ENCODE measurements at regions not wholly inside any gene's neighbourhood (a gene's known extent, or its start where the extent isn't known, plus 50 kb on each side); places are given as distances from the start of the nearest gene placed in this dataset.
"Not testable (repeated sequence)": the region's sequence is repeated elsewhere in the genome, so short reads cannot be mapped to it uniquely, and the experiment has no call there.

DNA sequence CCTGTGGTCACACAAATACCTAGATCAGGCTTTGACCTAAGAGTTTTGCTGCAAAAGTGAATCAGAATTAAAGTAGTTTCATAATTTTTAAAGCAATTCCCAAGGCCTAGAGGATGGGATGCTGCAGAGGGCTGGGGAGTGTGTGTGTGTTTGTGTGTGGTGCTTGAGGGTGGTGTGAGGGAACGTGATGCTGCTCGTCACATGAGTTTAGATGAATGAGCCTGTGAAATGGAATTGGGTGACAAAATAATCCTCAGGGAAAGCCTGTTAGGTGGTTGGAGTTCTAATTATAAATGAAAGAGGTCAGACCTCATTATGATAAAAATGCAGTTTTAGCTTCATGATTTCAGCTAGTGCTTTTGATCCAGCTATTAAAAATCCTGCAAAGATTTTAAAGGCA lies 87.5 kb upstream of the TMEM170B start:
- Histone ChIP-seq H3K27ac (ENCODE audit: low read depth, low read length) (no peak overlapping the region), H3K9me3 (ENCODE audit: low read length) (no peaks in the 10 kb centered on the region), H3K27me3 (ENCODE audit: control insufficient read depth in 1 of 2, insufficient read depth in 2 of 2, low read length in 2 of 2) (no peaks in the 10 kb centered on the region), H3K4me1 (ENCODE audit: insufficient read depth, low read length) (no peaks in the 10 kb centered on the region), H3K4me3 (ENCODE audit: low read depth in 1 of 2, low read length in 2 of 2) (no peak overlapping the region), H3K9ac (ENCODE audit: low read length) (no peak overlapping the region), H3K36me3 (ENCODE audit: insufficient read depth, low read length) (no peaks in the 10 kb centered on the region)

DNA sequence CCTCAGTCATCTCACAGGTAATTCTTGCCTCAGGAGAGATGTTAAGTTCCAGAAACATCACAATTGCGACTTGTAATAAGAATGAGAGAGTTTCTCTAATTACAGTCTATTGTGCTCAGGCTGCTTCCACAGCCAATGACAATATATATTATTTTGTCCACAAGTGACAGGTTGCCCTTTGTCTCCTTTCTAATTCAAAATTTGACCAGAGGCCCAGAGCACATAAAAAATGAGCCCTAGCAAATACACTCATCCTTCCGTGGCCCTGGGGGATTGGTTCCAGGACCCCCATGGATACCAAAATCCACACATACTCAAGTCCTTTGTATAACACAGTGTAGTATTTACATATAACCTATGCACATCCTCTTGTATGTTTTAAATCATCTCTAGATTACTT lies 88.1 kb upstream of the TMEM170B start:
- Histone ChIP-seq H3K4me3 (ENCODE audit: low read depth in 1 of 2, low read length in 2 of 2) (no peak overlapping the region), H3K36me3 (ENCODE audit: insufficient read depth, low read length) (no peaks in the 10 kb centered on the region), H3K9ac (ENCODE audit: low read length) (no peak overlapping the region), H3K27me3 (ENCODE audit: control insufficient read depth in 1 of 2, insufficient read depth in 2 of 2, low read length in 2 of 2) (no peaks in the 10 kb centered on the region), H3K27ac (ENCODE audit: low read depth, low read length) (no peak overlapping the region), H3K4me1 (ENCODE audit: insufficient read depth, low read length) (no peaks in the 10 kb centered on the region), H3K9me3 (ENCODE audit: low read length) (no peaks in the 10 kb centered on the region)

DNA sequence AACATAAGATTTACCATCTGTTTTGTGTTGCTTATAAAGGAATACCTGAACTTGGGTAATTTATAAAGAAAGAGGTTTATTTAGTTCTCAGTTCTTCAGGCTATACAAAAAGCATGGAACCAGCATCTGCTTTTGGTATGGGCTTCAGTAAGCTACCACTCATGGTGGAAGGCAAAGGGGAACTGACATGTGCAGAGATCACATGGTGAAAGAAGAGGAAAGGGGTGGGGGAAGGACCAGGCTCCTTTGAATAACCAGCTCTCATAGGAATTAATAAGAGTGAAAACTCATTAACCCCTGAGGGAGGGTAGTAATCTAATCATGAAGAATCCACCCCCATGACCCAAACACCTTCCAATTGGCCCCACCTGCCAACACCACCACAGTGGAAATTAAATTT lies 89.5 kb upstream of the TMEM170B start:
- Histone ChIP-seq H3K9me3 (ENCODE audit: low read length) (no peaks in the 10 kb centered on the region), H3K4me1 (ENCODE audit: insufficient read depth, low read length) (no peaks in the 10 kb centered on the region), H3K36me3 (ENCODE audit: insufficient read depth, low read length) (no peaks in the 10 kb centered on the region), H3K27ac (ENCODE audit: low read depth, low read length) (no peak overlapping the region), H3K27me3 (ENCODE audit: control insufficient read depth in 1 of 2, insufficient read depth in 2 of 2, low read length in 2 of 2) (no peaks in the 10 kb centered on the region), H3K9ac (ENCODE audit: low read length) (no peak overlapping the region), H3K4me3 (ENCODE audit: low read depth in 1 of 2, low read length in 2 of 2) (no peak overlapping the region)

DNA sequence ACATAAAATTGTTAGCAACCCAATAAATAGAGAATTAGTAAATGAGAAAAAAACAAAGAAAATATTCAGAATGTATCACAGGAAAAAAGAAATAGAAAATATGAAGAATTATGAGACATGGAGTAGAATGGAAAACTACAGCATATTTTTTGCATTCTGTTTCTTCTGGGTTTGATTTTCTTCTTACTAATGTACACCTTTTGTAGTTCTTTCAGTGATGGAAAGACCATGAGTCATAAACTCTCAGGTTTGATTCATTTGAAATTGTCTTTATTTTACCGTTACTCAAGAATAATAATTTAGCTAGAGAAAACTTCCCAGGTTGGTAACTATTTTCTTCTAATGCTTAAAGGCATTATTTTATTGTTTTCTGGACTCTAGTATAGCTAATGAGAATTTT lies 90.3 kb upstream of the TMEM170B start:
- H3K4me1 ChIP-seq (ENCODE audit: insufficient read depth, low read length), result no peaks in the 10 kb centered on the region
- H3K9ac ChIP-seq (ENCODE audit: low read length), result no peak overlapping the region
- H3K36me3 ChIP-seq (ENCODE audit: insufficient read depth, low read length), result no peaks in the 10 kb centered on the region
- no peak overlapping the region for H3K27ac ChIP-seq (ENCODE audit: low read depth, low read length)
- no peaks in the 10 kb centered on the region for H3K9me3 ChIP-seq (ENCODE audit: low read length)
- H3K27me3 ChIP-seq (ENCODE audit: control insufficient read depth in 1 of 2, insufficient read depth in 2 of 2, low read length in 2 of 2), result no peaks in the 10 kb centered on the region
- H3K4me3 ChIP-seq (ENCODE audit: low read depth in 1 of 2, low read length in 2 of 2), result no peak overlapping the region

DNA sequence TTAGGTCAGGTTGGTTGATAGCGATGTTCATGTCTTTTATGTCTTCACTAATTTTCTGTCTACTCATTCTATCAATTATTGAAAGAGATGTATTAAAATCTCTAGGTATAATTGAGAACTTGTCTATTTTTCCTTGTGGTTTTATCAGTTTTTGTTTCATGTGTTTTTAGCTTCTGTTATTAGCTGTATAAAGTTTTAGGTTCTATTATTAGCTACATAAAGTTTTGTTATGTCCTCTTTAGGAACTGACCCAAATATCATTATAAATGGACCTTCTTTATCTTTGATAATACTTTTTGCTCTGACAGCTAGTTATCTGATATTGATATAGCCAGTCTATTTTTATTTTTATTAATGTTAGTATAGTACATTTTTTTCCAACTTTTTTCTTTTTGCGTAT lies 92.4 kb upstream of the TMEM170B start:
- no peaks in the 10 kb centered on the region for H3K9me3 ChIP-seq (ENCODE audit: low read length)
- H3K36me3 ChIP-seq (ENCODE audit: insufficient read depth, low read length), result no peaks in the 10 kb centered on the region
- no peaks in the 10 kb centered on the region for H3K27me3 ChIP-seq (ENCODE audit: control insufficient read depth in 1 of 2, insufficient read depth in 2 of 2, low read length in 2 of 2)
- H3K27ac ChIP-seq (ENCODE audit: low read depth, low read length), result no peak overlapping the region
- H3K4me3 ChIP-seq (ENCODE audit: low read depth in 1 of 2, low read length in 2 of 2), result no peak overlapping the region
- H3K4me1 ChIP-seq (ENCODE audit: insufficient read depth, low read length), result no peaks in the 10 kb centered on the region
- H3K9ac ChIP-seq (ENCODE audit: low read length), result no peak overlapping the region

DNA sequence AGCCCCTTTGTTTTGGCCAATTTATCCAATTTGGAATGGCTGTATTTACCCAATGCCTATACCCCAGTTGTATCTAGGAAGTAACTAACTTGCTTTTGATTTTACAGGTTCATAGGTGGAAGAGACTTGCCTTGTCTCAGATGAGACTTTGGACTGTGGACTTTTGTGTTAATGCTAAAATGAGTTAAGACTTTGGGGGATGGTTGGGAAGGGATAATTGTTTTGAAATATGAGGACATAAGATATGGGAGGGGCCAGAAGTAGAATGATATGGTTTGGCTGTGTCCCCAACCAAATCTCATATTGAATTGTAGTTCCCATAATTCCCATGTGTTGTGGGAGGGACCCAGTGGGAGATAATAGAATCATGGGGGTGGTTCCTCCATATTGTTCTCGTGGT lies 94.4 kb upstream of the TMEM170B start:
- H3K27ac ChIP-seq (ENCODE audit: low read depth, low read length); H3K9ac ChIP-seq (ENCODE audit: low read length); H3K4me3 ChIP-seq (ENCODE audit: low read depth in 1 of 2, low read length in 2 of 2); H3K9me3 ChIP-seq (ENCODE audit: low read length); H3K27me3 ChIP-seq (ENCODE audit: control insufficient read depth in 1 of 2, insufficient read depth in 2 of 2, low read length in 2 of 2); H3K36me3 ChIP-seq (ENCODE audit: insufficient read depth, low read length); H3K4me1 ChIP-seq (ENCODE audit: insufficient read depth, low read length): not testable (repeated sequence)

DNA sequence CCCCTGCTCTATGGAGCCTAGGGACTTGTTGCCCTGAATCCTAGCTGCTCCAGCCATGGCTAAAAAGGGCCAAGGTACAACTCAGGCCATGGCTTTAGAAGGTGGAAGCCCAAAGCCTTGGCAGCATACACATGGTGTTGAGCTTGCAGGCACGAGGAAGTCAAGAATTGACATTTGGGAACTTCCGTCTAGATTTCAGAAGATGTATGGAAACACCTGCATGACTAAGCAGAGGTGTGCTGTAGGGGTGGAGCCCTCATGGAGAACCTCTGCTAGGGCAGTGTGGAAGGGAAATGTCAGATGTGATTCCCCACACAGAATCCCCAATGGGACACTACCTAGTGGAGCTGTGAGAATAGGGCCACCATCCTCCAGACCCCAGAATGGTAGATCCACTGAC lies 95.1 kb upstream of the TMEM170B start:
- Histone ChIP-seq H3K9me3 (ENCODE audit: low read length) (no peaks in the 10 kb centered on the region), H3K4me3 (ENCODE audit: low read depth in 1 of 2, low read length in 2 of 2) (no peak overlapping the region), H3K9ac (ENCODE audit: low read length) (no peak overlapping the region), H3K27ac (ENCODE audit: low read depth, low read length) (no peak overlapping the region), H3K27me3 (ENCODE audit: control insufficient read depth in 1 of 2, insufficient read depth in 2 of 2, low read length in 2 of 2) (no peaks in the 10 kb centered on the region), H3K36me3 (ENCODE audit: insufficient read depth, low read length) (no peaks in the 10 kb centered on the region), H3K4me1 (ENCODE audit: insufficient read depth, low read length) (no peaks in the 10 kb centered on the region)

DNA sequence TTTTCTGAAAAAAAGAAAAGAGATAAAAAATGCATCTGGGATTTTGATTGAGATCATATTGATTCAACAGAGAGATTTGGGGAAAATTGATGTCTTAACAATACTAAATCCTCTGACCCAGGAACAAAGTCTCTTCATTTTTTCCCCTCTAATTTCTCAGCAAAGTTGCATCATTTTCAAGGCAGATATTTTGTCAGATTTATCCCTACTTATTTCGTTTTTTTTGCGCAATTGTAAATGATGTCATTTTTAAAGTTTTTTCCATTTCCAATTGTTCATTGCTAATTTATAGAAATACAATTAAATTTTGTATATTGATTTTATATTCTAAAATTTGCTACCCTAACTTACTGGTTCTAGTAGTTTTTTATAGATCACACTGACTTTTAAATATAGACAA lies 97.7 kb upstream of the TMEM170B start:
- Histone ChIP-seq H3K27me3 (ENCODE audit: control insufficient read depth in 1 of 2, insufficient read depth in 2 of 2, low read length in 2 of 2) (no peaks in the 10 kb centered on the region), H3K27ac (ENCODE audit: low read depth, low read length) (no peak overlapping the region), H3K4me3 (ENCODE audit: low read depth in 1 of 2, low read length in 2 of 2) (no peak overlapping the region), H3K9ac (ENCODE audit: low read length) (no peak overlapping the region), H3K4me1 (ENCODE audit: insufficient read depth, low read length) (no peaks in the 10 kb centered on the region), H3K9me3 (ENCODE audit: low read length) (no peaks in the 10 kb centered on the region), H3K36me3 (ENCODE audit: insufficient read depth, low read length) (no peaks in the 10 kb centered on the region)

DNA sequence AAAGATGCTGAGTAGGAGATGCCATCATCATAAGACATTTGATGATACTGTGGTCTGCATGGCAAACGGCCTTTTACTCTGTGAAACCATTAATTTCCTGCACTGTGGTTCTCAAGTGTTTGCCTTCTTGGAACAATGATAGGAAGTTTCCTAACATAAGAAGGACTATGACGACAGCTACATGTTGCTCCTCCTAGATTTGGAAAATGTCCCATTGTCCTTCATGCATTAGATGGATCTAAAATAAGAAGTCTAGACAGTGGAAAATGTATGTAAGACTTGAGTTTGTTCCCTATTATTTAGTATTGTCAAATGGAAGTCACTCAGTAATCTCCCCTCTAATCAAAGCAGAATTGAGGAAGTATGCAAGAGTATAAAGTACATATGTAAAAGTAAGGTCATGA lies 98.5 kb upstream of the TMEM170B start:
- no peak overlapping the region for H3K27ac ChIP-seq (ENCODE audit: low read depth, low read length)
- H3K4me3 ChIP-seq (ENCODE audit: low read depth in 1 of 2, low read length in 2 of 2), result no peak overlapping the region
- H3K9ac ChIP-seq (ENCODE audit: low read length), result no peak overlapping the region
- H3K27me3 ChIP-seq (ENCODE audit: control insufficient read depth in 1 of 2, insufficient read depth in 2 of 2, low read length in 2 of 2), result no peaks in the 10 kb centered on the region
- H3K4me1 ChIP-seq (ENCODE audit: insufficient read depth, low read length), result no peaks in the 10 kb centered on the region
- no peaks in the 10 kb centered on the region for H3K9me3 ChIP-seq (ENCODE audit: low read length)
- no peaks in the 10 kb centered on the region for H3K36me3 ChIP-seq (ENCODE audit: insufficient read depth, low read length)

DNA sequence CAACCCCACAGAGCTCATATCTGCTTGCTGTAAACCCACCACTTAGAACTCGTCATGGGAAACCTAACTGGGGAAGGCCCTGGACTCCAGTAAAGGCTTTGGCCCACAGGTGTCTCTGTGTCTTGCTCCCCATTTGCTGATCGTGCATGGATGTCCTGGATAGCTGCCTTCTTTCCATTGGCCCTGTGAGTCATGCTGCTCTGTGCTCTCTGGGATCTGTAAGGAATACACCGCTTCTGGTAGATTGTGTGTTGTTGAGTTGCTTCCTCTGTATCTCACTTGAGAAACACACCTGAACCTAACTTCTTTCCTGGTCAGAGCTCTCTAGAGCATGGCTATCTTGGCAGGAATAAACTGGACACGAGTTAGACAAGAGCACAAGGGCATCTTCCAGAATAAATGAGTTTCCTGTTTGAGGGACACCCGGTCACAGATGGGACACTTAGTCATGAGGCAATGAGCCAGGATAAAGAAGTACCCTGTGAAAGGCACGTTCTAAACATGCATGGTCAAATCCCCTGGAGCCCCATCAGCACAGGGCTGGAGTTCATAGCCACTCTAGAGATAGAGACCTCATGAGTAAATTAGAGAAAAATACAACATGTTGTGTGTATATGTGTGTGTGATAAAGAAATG lies 99.6 kb upstream of the TMEM170B start:
- Histone ChIP-seq H3K4me1 (ENCODE audit: insufficient read depth, low read length) (no peaks in the 10 kb centered on the region), H3K27ac (ENCODE audit: low read depth, low read length) (no peak overlapping the region), H3K36me3 (ENCODE audit: insufficient read depth, low read length) (no peaks in the 10 kb centered on the region)

DNA sequence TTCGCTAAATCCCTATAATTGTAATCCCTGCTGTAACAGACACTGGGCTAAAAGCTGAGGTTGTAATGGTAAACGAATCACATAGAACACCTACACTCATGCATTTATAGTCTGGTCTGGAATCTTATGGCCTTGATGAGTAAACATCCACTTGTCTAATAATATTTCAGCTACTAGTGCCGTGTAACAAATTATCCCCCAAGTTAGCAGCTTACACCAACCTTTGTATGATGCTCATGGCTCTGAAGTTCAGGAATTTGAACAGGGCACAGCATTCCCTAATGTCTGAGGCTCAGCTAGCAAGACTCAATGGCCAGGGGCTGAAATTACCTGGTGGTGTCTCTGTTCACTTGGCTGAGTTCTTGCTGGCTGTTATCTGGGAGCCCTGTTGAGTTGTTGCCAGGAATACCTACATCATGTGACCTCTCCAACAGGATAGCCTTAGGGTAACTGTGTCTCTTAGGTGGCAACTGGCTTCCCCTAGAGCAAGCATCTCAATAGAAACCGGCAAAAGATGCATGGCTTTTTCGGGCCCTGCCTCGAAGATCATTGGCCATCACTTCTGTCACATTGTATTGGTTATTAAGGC lies 100.9 kb upstream of the TMEM170B start:
- no peaks in the 10 kb centered on the region for H3K4me1 ChIP-seq (ENCODE audit: insufficient read depth, low read length)
- H3K9me3 ChIP-seq (ENCODE audit: low read length), result no peaks in the 10 kb centered on the region

More for the DNA sequence above, 99.6 kb upstream of the TMEM170B start:
- no peak overlapping the region for H3K9ac ChIP-seq (ENCODE audit: low read length)
- H3K4me3 ChIP-seq (ENCODE audit: low read depth in 1 of 2, low read length in 2 of 2), result no peak overlapping the region
- no peaks in the 10 kb centered on the region for H3K27me3 ChIP-seq (ENCODE audit: control insufficient read depth in 1 of 2, insufficient read depth in 2 of 2, low read length in 2 of 2)
- H3K9me3 ChIP-seq (ENCODE audit: low read length), result no peaks in the 10 kb centered on the region

DNA sequence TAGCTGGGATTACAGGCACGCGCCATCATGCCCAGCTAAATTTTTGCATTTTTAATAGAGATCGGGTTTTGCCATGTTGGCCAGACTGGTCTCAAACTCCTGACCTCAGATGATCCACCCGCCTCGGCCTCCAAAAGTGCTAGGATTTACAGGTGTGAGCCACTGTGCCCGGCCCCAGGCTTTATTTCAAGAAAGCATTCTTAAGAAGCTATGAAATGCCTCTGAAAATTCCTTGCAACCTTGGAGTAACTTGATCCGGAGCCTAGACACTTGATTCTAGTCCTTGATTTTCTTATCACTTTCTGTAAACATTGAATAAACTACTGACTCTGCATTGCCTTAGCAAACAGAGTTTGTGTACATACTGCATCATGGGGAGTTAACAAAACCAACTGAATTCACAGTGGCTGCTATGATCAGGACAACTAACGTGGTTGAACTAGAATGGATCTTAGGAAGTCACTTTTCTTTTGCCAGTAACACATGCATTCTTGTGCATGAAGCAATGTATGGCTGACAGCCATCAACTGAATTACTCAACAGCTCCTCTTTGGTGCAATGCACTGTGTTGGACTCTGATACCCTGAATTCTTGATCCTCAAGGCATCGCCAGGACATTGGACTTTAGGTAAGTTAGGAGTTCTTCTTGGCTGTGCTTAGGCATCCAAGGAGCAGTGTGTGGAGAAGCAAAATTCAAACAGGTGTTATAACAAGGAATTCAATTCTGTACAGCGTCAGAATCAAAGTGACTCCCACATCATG lies 102.8 kb upstream of the TMEM170B start:
- H3K36me3 ChIP-seq (ENCODE audit: insufficient read depth, low read length), result no peaks in the 10 kb centered on the region
- H3K27me3 ChIP-seq (ENCODE audit: control insufficient read depth in 1 of 2, insufficient read depth in 2 of 2, low read length in 2 of 2), result no peaks in the 10 kb centered on the region
- no peak overlapping the region for H3K27ac ChIP-seq (ENCODE audit: low read depth, low read length)
- H3K4me1 ChIP-seq (ENCODE audit: insufficient read depth, low read length), result no peaks in the 10 kb centered on the region
- no peaks in the 10 kb centered on the region for H3K9me3 ChIP-seq (ENCODE audit: low read length)
- H3K4me3 ChIP-seq (ENCODE audit: low read depth in 1 of 2, low read length in 2 of 2), result no peak overlapping the region
- no peak overlapping the region for H3K9ac ChIP-seq (ENCODE audit: low read length)

More for the DNA sequence above, 100.9 kb upstream of the TMEM170B start:
- Histone ChIP-seq H3K27me3 (ENCODE audit: control insufficient read depth in 1 of 2, insufficient read depth in 2 of 2, low read length in 2 of 2) (no peaks in the 10 kb centered on the region), H3K36me3 (ENCODE audit: insufficient read depth, low read length) (no peaks in the 10 kb centered on the region), H3K27ac (ENCODE audit: low read depth, low read length) (no peak overlapping the region), H3K9ac (ENCODE audit: low read length) (no peak overlapping the region), H3K4me3 (ENCODE audit: low read depth in 1 of 2, low read length in 2 of 2) (no peak overlapping the region)
